ENCODE measurements at regions not wholly inside any gene's neighbourhood (a gene's known extent, or its start where the extent isn't known, plus 50 kb on each side); places are given as distances from the start of the nearest gene placed in this dataset.

- TF ChIP-seq ZFP3 (CRISPR knock-in tag; IDR thresholded peaks at IDR 0.05) (no peak), CREB5 (CRISPR knock-in tag; IDR thresholded peaks at IDR 0.05; ENCODE audit: low read depth) (no peak), PATZ1 (CRISPR knock-in tag; IDR thresholded peaks at IDR 0.05; ENCODE audit: borderline replicate concordance) (no peak), ZFP30 (CRISPR knock-in tag; IDR thresholded peaks at IDR 0.05) (no peak)
These were observed 884.8 kb upstream of the SLIT2 start for GRCh38 chr4:19366916-19367315.

All from SK-N-SH treated with all-trans-retinoic acid at 6 μM for 48 hours (cell line).